ENCODE measurements at regions not wholly inside any gene's neighbourhood (a gene's known extent, or its start where the extent isn't known, plus 50 kb on each side); places are given as distances from the start of the nearest gene placed in this dataset.
"Not testable (repeated sequence)": the region's sequence is repeated elsewhere in the genome, so short reads cannot be mapped to it uniquely, and the experiment has no call there.

GRCh38 chr1:213738658-213739057, 249.1 kb upstream of the PROX1 start:
- DNase-seq, result no peak

- no peak for DNase-seq
Observed at GRCh38 chr1:213742992-213743391, 244.8 kb upstream of the PROX1 start.

GRCh38 chr1:213744780-213745179, 243.0 kb upstream of the PROX1 start:
- peak; percentile 85 for DNase-seq

- DNase-seq, result peak; percentile 23
Observed at GRCh38 chr1:213745451-213745850, 242.3 kb upstream of the PROX1 start.

GRCh38 chr1:213749558-213749957, 238.2 kb upstream of the PROX1 start:
- DNase-seq, result no peak

- DNase-seq, result peak; percentile 35
Observed at GRCh38 chr1:213750231-213751063, 237.3 kb upstream of the PROX1 start.

GRCh38 chr1:213751064-213751397, 236.7 kb upstream of the PROX1 start:
- DNase-seq, result no peak

- peak; percentile 67 for DNase-seq
Observed at GRCh38 chr1:213759359-213760181, 228.2 kb upstream of the PROX1 start.

- no peak for DNase-seq
Observed at GRCh38 chr1:213761845-213762407, 225.8 kb upstream of the PROX1 start.

GRCh38 chr1:213767683-213768082, 220.1 kb upstream of the PROX1 start:
- DNase-seq, result no peak

- no peak for DNase-seq
Observed at GRCh38 chr1:213772128-213773063, 215.4 kb upstream of the PROX1 start.

GRCh38 chr1:213773975-213774374, 213.8 kb upstream of the PROX1 start:
- no peak for DNase-seq

GRCh38 chr1:213776969-213777368, 210.8 kb upstream of the PROX1 start:
- DNase-seq, result no peak

GRCh38 chr1:213779228-213779627, 208.5 kb upstream of the PROX1 start:
- peak; percentile 47 for DNase-seq

- DNase-seq, result no peak
Observed at GRCh38 chr1:213782941-213783672, 204.7 kb upstream of the PROX1 start.

- DNase-seq, result peak; percentile 11
Observed at GRCh38 chr1:213783893-213784292, 203.9 kb upstream of the PROX1 start.

- DNase-seq, result no peak
Observed at GRCh38 chr1:213786683-213787082, 201.1 kb upstream of the PROX1 start.

- DNase-seq, result no peak
Observed at GRCh38 chr1:213790565-213790964, 197.2 kb upstream of the PROX1 start.

- DNase-seq, result no peak
Observed at GRCh38 chr1:213793482-213794067, 194.2 kb upstream of the PROX1 start.

GRCh38 chr1:213796525-213796924, 191.2 kb upstream of the PROX1 start:
- DNase-seq, result no peak

GRCh38 chr1:213808288-213808687, 179.5 kb upstream of the PROX1 start:
- DNase-seq, result not testable (repeated sequence)

- DNase-seq, result peak; percentile 76
Observed at GRCh38 chr1:213817156-213817555, 170.6 kb upstream of the PROX1 start.
